Neuron (in vitro differentiated cells): ENCODE measurements at regions not wholly inside any gene's neighbourhood (a gene's known extent, or its start where the extent isn't known, plus 50 kb on each side); places are given as distances from the start of the nearest gene placed in this dataset.

Experiments used
- H2AFZ ChIP-seq: one replicate; pipeline ENCODE4 v1.6.1; 2013; ENCODE audit warnings: low read depth, mild to moderate bottlenecking, inconsistent platforms, low read length, moderate library complexity
- H3K27me3 ChIP-seq: one replicate; pipeline ENCODE4 v1.6.1; 2013; ENCODE audit warnings: low read length; ENCODE audit not compliant: insufficient read depth
- H3K36me3 ChIP-seq: one replicate; pipeline ENCODE4 v1.6.1; 2013; ENCODE audit warnings: low read length; ENCODE audit not compliant: insufficient read depth
- H3K4me1 ChIP-seq: one replicate; pipeline ENCODE4 v1.6.1; 2013; ENCODE audit warnings: low read length; ENCODE audit not compliant: insufficient read depth
- H3K4me3 ChIP-seq: 2 replicates; pipeline ENCODE4 v1.5.1; 2013; ENCODE audit warnings: mild to moderate bottlenecking, low read length, moderate library complexity
- H3K9me3 ChIP-seq: one replicate; pipeline ENCODE4 v1.6.1; 2013; ENCODE audit warnings: low read length

DNA sequence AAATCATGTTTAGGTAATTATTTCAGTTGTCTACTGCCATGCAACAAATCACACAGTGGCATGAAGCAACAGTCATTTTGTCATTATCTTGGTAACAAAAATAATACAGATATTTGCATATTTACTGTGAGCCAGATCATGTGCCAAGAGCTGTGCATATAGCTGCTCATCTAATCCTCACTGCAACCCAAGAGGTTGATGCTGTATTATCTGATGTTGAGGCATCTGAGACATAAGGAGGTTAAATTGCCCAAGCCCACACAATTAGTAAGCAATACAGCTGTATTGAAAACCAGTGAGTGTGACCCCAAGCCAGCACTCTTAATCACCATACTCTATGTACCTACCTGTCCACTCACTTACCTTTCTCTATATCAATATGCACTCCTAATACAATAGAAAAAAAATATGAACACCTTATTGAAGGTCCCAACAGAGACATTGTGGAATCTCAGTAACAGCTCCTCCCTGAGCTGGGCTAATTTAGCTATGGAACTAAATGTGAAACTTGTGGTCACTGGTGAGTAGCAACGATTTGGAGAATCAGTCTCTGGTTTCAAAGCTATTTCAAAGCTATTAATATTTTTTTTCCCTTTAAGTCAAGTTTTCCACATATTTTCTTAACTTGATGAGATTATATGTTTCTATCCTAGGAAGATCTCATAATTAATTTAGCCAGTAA, 185.2 kb downstream of the KLF12 start:
- H3K9me3 ChIP-seq, result no peaks in the 10 kb centered on the region

DNA sequence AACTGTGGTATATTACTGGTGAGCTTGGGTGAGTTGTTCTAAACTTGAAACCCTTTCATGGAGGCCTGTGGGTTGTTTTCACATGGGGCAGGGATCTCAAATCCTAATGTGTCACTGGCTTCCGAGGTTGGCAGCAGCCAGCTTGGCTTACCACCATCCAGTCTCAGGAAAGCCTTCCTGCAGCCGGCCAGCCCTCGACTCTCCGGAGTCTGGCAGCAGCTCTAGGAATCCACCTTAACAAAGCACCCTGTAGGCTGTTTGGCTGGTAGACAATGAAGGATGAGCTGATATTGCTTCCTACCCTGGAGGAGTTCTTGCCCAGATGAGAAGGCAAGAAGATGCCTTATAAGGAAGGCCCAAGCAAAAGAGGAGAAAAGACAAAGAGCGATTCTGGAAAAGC, 188.3 kb downstream of the KLF12 start:
- H3K9me3 ChIP-seq, result peaks cover 2% of the 10 kb centered on the region
- peaks cover 7% of the 10 kb centered on the region for H3K36me3 ChIP-seq
- no peak overlapping the region for H2AFZ ChIP-seq
- H3K4me1 ChIP-seq, result peaks cover 11% of the 10 kb centered on the region
- H3K27me3 ChIP-seq, result no peaks in the 10 kb centered on the region
- H3K4me3 ChIP-seq, result no peak overlapping the region

More for the DNA sequence above, 185.2 kb downstream of the KLF12 start:
- Histone ChIP-seq H3K27me3 (no peaks in the 10 kb centered on the region), H3K4me3 (no peak overlapping the region), H3K4me1 (peaks cover 7% of the 10 kb centered on the region), H2AFZ (no peak overlapping the region), H3K36me3 (no peaks in the 10 kb centered on the region)

- Histone ChIP-seq H3K9me3 (peaks cover 2% of the 10 kb centered on the region), H3K27me3 (no peaks in the 10 kb centered on the region), H3K4me1 (peaks cover 11% of the 10 kb centered on the region), H3K36me3 (peaks cover 7% of the 10 kb centered on the region), H3K4me3 (no peak overlapping the region), H2AFZ (no peak overlapping the region)
These were observed 188.8 kb downstream of the KLF12 start for GRCh38 chr13:73945382-73945781.

GRCh38 chr13:73943965-73944233, 190.3 kb downstream of the KLF12 start:
- H3K9me3 ChIP-seq, result peaks cover 2% of the 10 kb centered on the region
- H3K4me1 ChIP-seq, result peaks cover 11% of the 10 kb centered on the region
- H3K4me3 ChIP-seq, result no peak overlapping the region
- H3K27me3 ChIP-seq, result no peaks in the 10 kb centered on the region
- no peak overlapping the region for H2AFZ ChIP-seq
- H3K36me3 ChIP-seq, result peaks cover 7% of the 10 kb centered on the region

- H3K4me1 ChIP-seq, result peaks cover 11% of the 10 kb centered on the region
- H3K27me3 ChIP-seq, result no peaks in the 10 kb centered on the region
- peaks cover 2% of the 10 kb centered on the region for H3K9me3 ChIP-seq
- H3K36me3 ChIP-seq, result peaks cover 7% of the 10 kb centered on the region
- no peak overlapping the region for H3K4me3 ChIP-seq
- no peak overlapping the region for H2AFZ ChIP-seq
These were observed 190.9 kb downstream of the KLF12 start for GRCh38 chr13:73943137-73943964.

DNA sequence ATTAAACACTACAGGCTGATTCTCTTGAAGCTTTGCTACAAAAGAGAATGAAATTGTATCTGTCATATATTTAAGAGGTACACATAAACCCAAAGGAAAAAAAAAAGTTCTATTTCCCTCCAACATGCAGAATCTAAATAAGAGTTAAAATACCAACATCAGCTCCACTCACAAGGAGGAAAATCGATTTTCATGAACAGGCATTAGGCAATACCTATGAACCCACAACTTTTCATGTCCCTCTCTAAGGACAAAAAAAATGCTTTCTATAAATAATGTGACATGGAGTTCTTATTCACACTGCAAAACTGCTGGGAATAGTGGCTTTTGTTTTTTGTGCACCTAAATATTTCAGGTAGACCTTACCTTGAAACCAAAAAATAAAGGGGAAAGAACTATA, 192.5 kb downstream of the KLF12 start:
- Histone ChIP-seq H3K9me3 (peaks cover 2% of the 10 kb centered on the region), H2AFZ (no peak overlapping the region), H3K27me3 (no peaks in the 10 kb centered on the region), H3K4me1 (peaks cover 11% of the 10 kb centered on the region), H3K36me3 (peaks cover 7% of the 10 kb centered on the region), H3K4me3 (no peak overlapping the region)

DNA sequence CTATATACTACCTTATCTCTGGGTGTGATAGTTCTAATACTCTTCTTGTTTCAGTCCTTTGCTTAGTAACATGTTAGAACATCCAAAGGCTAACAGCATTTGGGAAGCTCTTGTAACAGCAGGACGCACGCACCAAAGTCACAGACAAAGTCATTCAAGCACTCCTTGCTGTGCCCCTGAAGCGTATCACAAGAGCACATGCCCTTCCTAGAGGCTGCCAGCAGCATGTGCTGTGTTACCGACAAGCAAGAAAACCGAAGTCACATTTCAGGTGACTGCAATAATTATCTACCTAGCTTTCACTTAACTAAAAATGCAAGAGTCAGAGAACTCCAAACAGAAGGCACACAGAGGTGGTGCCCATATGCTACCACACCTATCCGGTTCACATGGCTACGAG, 194.1 kb downstream of the KLF12 start:
- H2AFZ ChIP-seq, result no peak overlapping the region
- peaks cover 2% of the 10 kb centered on the region for H3K9me3 ChIP-seq
- H3K4me3 ChIP-seq, result no peak overlapping the region
- no peaks in the 10 kb centered on the region for H3K27me3 ChIP-seq
- H3K4me1 ChIP-seq, result peaks cover 11% of the 10 kb centered on the region
- peaks cover 7% of the 10 kb centered on the region for H3K36me3 ChIP-seq

- peaks cover 2% of the 10 kb centered on the region for H3K9me3 ChIP-seq
- no peak overlapping the region for H3K4me3 ChIP-seq
- H3K36me3 ChIP-seq, result peaks cover 7% of the 10 kb centered on the region
- H2AFZ ChIP-seq, result no peak overlapping the region
- peaks cover 10% of the 10 kb centered on the region for H3K4me1 ChIP-seq
- no peaks in the 10 kb centered on the region for H3K27me3 ChIP-seq
These were observed 194.6 kb downstream of the KLF12 start for GRCh38 chr13:73939603-73940002.

DNA sequence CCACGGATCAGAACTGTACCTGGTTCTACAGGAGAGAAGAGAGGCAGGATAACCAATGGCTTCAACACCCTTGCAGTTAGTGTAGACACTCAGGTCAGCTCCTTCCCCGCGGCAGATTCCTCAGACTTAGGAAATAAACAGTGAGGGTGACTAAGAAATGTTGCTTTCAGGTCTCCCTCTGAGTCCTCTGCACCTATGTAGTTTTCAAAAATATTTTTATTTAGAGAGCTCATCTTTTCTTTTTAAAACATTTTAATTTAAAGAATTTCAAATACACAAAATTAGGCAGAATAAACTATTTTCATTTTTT, 195.2 kb downstream of the KLF12 start:
- H3K4me1 ChIP-seq, result peaks cover 4% of the 10 kb centered on the region
- no peaks in the 10 kb centered on the region for H3K27me3 ChIP-seq
- peaks cover 7% of the 10 kb centered on the region for H3K36me3 ChIP-seq
- H3K9me3 ChIP-seq, result peaks cover 2% of the 10 kb centered on the region
- H2AFZ ChIP-seq, result no peak overlapping the region
- no peak overlapping the region for H3K4me3 ChIP-seq

DNA sequence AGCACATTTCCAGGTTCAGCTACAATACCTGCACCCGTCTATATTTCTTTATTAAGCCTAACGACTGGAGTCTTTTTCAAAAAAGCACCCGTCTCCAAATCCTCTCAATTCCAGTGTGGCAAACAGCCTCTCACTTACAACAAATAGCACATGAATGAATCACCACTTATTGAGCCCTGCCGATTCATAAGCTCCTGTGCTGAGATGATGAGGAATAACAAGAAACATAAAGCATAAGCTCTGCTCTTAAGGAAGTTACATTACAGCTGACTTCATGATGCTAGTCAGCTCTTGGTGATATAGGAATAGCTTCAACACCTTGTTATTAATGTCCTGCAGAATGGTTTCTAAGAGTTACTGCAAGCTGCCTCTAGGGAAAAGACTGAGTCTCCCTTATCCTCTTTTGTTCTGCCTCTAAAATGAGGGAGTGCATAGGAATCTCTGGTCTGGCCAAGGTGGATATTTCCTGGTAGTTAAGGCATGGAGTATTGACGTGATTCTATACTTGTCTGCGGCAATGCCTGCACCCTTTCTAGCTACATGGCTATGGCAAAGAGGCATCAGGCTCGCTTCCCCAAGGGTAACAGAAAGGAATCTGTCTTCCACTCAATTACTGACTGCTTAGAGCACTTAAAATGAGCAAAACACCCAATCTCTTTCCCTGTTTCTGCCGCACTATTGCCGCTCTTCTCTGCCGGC, 195.7 kb downstream of the KLF12 start:
- Histone ChIP-seq H3K9me3 (peaks cover 2% of the 10 kb centered on the region), H3K4me3 (no peak overlapping the region), H3K36me3 (peaks cover 7% of the 10 kb centered on the region), H3K4me1 (no peaks in the 10 kb centered on the region), H3K27me3 (no peaks in the 10 kb centered on the region), H2AFZ (no peak overlapping the region)

GRCh38 chr13:73937441-73937840, 196.8 kb downstream of the KLF12 start:
- no peaks in the 10 kb centered on the region for H3K4me1 ChIP-seq
- H3K4me3 ChIP-seq, result no peak overlapping the region
- H3K36me3 ChIP-seq, result peaks cover 4% of the 10 kb centered on the region
- H2AFZ ChIP-seq, result no peak overlapping the region
- H3K27me3 ChIP-seq, result no peaks in the 10 kb centered on the region
- no peaks in the 10 kb centered on the region for H3K9me3 ChIP-seq

GRCh38 chr13:73935991-73936390, 198.2 kb downstream of the KLF12 start:
- Histone ChIP-seq H2AFZ (no peak overlapping the region), H3K36me3 (no peaks in the 10 kb centered on the region), H3K4me3 (no peak overlapping the region), H3K4me1 (no peaks in the 10 kb centered on the region), H3K9me3 (no peaks in the 10 kb centered on the region), H3K27me3 (no peaks in the 10 kb centered on the region)

GRCh38 chr13:73934771-73935170, 199.4 kb downstream of the KLF12 start:
- Histone ChIP-seq H2AFZ (no peak overlapping the region), H3K4me3 (no peak overlapping the region), H3K9me3 (no peaks in the 10 kb centered on the region), H3K4me1 (no peaks in the 10 kb centered on the region), H3K36me3 (peaks cover 1% of the 10 kb centered on the region), H3K27me3 (no peaks in the 10 kb centered on the region)
